ENCODE measurements at regions not wholly inside any gene's neighbourhood (a gene's known extent, or its start where the extent isn't known, plus 50 kb on each side); places are given as distances from the start of the nearest gene placed in this dataset.

DNA sequence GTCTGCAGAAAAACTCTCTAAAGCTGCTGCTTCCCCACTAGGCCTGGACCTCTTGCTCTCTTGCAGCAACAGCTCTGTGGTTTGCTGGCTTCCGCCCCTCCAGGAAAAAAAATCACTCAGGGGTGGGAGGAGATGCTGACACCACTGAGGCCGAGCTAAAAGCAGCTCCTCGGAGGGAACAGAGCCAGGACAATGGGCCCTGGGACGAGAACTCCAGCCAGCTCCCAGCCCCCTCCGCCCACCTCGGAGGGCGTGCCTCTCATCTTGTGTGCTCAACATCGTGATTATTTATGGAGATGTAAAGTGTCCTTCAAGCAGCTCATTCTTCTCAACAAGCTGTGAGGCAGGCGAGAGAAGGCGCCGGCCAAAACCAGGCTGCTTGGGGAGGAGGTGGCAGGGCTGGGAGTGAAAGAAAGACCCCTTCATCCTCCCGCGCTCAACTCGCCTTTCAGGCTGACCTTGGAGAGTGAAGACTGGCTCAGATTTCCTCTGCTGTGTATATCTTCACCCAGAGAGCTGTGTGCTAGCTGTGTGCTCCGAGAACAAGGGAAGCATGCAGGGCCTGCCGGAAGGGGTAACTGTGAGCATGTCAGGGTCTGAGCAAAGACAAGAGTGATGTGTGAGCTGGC lies 53.5 kb upstream of the LRFN2 start:
- TF ChIP-seq CTCF (IDR thresholded peaks at IDR 0.05) (no peak), POLR2A (IDR thresholded peaks at IDR 0.05) (no peak), POLR2AphosphoS5 (IDR thresholded peaks at IDR 0.05) (no peak), EP300 (IDR thresholded peaks at IDR 0.05) (no peak)
